ENCODE measurements at regions not wholly inside any gene's neighbourhood (a gene's known extent, or its start where the extent isn't known, plus 50 kb on each side); places are given as distances from the start of the nearest gene placed in this dataset.

- TF ChIP-seq POLR2A (IDR thresholded peaks at IDR 0.05; ENCODE audit: extremely low read depth, insufficient read length) (no peak), CTCF (IDR thresholded peaks at IDR 0.05; ENCODE audit: low read depth, low read length) (no peak), MAX (IDR thresholded peaks at IDR 0.05; ENCODE audit: low read depth, low read length) (no peak)
Observed at GRCh38 chr3:177312491-177312890, 115.2 kb upstream of the TBL1XR1 start.
